DMS153 treated with DMSO at 0.1 percent for 48 hours (cell line): ENCODE measurements at regions not wholly inside any gene's neighbourhood (a gene's known extent, or its start where the extent isn't known, plus 50 kb on each side); places are given as distances from the start of the nearest gene placed in this dataset.

Experiments used
- DNase-seq: peaks from one replicate; lab custom pipeline; 2025; ENCODE audit not compliant: unreplicated experiment; lab: John Stamatoyannopoulos, UW

DNA sequence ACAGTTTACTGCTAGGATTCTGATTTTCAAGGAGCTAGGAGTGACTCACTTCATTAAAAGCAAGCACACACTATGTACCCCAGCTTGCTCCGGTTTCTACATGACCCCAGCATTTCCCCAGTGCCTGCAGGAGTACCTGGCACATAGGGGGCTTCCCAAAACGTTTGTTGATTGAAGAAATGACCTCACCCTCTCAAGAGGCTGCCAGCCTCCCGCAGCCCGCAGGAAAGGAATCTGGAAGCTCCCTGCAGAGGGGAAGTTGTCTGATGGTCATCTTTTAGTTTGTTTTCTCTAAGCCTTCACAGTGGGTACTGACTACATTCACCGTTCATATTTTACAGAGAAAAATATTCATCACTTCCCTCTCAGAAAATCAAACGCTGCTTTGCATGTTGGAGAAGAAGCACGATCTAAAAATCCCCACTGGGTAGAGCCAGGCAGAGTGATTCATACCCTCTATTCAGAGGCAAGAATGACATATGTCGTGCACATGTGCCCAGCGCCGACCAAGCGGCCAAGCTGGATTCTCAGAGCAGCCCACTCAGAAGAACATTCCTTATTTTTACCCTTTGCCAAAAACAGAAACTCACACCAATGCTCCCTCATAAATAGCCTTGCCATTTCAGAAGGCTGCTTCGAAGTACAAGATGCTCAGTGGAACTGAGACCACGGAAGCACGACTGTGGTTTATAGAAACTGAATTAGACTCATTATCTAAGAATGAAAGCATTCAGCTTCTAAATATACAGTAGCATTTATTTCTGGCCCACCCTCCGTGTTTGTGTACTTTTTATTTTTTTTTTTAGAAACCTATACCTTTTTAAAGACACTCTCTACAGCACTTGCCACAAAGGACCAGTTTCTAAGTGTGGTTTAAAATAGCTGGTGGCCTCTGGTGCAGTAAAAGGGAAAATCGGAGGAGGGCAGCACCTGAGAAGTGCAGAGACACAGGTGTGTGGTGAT lies 143.2 kb downstream of the MIS18A start:
- no peak for DNase-seq

DNA sequence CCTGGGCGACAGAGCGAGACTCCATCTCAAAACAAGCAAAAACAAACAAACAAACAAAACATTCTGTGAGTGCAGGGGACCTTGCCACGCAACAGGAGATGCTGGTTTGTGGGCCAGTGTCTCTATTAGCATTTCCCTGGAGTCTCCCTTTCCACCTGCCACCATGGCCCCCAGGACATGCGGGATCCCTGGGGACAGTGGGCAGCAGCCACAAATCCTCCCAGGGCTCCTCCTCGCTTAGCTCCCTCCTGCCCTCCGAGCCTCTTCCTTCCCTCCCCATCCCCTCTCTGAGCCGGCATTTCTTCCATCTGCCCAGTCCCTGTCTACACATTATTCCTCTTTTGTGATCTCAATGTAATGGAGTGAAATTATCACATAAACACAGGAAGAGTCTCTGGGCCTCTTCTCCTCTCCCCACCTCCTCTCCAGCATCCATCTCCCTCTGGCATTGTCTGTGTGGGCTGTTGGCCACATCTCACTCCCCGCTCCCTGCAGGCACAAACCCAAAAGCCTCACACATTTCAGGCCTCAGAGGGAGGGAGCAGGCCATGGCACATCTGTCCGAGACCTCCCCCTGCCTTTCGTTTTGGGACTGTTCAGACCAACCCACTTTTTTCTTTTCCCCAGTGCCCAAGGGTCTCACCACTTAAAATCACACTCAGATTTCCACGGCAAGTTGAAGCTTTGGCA lies 144.3 kb downstream of the MIS18A start:
- no peak for DNase-seq

DNA sequence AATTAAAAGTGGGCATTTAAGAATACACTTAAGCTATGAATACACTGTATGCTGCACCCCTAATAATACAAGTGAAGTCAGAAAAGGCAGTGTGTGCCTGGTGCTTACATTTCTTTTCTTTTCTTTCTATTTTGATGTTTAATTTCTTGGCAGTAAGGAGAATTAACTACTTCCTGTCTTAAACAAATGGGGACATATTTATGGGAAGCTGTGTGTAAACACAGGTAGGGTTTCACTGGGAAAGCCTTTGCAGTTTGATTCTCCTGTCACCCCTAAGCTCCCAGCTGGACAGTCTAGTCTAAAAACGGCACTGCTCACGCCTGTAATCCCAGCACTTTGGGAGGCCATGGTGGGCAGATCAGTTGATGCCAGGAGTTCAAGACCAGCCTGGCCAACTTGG lies 146.0 kb downstream of the MIS18A start:
- DNase-seq, result no peak

DNA sequence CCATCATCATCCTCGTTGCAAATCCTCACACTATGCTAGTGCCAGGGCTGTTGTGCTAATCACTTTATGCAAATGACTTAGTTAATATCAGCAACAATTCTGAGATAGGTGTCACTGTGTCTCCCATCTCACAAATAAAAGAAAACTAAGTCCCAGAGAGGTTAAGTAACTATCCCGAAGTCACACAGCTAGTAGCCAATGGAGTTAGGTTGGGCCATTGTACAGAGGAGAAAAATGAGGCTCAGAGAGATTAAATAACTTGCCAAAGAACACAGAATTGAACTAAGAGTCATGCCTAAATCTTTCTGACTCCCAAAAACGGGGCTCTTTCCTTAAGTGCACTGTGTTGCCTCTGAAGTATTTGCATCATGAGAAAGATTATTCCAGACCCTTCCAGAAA lies 146.4 kb downstream of the MIS18A start:
- no peak for DNase-seq

DNA sequence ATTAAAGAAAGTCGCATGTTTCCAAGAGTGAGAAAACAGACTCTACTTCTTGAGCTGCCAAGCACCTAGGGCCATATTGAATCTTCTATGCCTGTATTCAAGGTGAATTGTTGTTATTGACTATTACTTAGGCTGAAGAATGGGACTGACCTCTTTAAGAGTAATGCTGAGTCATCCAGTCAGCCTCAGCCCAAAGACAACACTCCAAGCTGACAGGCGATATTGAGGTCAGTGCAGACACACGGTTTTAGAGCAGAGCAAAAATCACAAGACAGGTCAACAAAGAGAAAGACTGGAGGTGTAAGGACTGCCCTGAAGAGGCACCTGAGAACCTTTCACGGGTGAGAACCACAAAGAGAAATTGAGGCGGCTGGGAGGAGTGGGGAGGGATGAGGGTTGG lies 146.9 kb downstream of the MIS18A start:
- DNase-seq, result no peak

DNA sequence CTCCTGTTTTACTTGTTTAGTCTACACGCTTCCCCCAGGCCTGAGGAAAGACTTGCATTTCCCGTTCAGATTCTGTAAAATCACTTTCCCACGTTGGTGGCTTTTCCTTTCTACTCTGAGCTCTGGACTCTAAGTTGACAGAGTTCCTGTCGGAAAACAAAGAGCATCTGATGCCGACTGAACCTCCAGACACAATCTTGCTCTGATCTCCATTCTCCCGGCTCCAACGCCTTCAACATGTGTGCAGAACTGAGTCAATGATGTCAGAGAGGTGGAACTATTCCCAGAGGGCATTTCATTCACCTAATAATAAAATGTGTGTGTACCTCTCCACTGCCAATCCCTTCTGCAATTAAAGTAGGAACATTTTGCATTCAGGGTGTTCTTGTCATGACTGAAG lies 147.7 kb downstream of the MIS18A start:
- DNase-seq, result no peak

DNA sequence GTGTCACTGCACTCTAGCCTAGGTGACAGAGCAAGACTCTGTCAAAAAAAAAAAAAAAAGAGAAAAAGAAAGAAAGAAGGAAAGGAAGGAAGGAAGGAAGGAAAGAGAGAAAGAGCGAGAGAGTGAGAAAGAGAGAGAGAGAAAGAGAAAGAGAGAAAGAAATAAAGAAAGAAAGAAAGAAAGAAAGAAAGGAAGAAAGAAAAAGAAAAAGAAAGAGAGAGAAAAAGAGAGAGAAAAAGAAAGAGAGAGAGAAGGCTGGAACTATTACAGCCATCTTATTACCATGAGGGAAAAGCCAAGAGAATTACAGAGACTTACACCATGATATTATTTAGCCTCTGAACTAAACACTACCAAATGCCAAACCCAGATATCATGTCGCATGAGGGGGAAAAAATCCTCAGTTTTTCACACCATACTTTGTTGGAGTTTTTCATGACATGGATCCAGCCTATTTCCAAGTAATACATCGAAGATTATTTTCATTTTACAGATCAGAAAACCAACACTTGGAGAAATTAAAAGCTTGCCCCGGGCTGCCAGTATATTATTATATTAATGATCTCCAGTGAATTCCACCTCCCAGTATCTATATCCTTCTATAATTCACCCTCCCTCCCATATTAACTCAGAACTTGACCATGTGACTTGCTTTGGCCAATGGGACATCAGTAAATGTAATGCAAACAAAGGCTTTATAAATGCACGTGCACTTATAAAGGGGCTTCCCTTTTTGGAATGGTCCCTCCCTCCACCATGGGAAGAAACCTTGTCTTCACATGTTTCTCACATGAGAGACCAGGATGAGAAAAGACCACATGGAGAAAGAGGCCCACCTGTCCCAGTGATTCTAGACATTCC lies 148.6 kb downstream of the MIS18A start:
- no peak for DNase-seq

DNA sequence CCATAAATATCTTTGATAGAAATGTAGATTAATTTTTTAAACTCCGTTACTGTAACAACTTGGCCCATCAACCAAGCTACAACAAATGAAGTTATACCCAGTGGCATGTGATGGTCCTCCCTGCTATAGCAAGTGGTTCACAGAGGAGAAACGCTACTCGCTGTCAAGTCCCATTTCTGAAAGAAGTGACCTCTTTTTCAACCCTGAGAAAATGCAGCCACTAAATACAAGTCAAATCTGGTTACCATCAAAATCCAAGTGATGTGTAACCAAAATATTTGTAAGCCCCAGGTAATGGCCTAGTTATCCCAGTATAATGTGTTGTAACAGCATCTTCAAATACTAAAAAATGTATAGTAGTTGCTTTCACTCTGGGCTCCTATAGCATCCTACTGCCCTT lies 151.8 kb downstream of the MIS18A start:
- no peak for DNase-seq

DNA sequence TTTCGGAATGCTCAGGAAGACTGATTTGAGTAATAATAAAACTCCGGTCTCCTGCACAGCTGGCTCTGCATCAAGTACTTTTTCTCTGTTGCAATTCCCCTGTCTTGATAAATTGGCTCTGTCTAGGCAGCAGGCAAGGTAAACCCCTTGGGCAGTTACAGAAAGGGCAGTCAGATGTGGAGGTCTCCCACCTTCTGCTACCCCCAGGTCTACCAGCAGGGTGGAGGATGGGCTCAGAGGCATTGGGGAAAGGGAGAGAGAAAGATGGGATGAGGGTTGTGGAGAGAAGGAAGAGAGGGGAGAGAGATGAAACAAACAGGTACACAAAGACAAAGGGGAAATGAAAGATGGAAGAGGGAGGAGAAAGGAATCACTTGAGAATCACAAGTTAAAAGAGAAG lies 156.8 kb downstream of the MIS18A start:
- no peak for DNase-seq

DNA sequence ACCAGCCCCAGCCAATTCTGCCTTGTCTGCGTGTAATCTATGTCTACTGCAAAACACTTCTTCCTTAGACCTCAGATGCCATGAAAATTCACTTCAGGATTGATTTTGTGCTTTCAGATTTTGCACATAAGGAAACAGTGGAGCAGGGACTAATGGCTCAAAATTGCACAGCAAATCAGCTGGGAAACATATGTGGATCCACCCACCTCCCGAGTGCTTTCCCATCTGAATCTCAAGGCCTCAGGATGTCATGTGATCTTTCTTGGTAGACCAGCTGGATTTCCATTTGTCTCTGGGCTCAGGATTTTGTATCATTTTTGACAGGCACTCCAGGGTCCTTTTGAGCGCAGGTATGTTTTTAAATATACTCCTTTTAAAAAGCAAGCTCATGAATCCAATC lies 158.6 kb downstream of the MIS18A start:
- no peak for DNase-seq

DNA sequence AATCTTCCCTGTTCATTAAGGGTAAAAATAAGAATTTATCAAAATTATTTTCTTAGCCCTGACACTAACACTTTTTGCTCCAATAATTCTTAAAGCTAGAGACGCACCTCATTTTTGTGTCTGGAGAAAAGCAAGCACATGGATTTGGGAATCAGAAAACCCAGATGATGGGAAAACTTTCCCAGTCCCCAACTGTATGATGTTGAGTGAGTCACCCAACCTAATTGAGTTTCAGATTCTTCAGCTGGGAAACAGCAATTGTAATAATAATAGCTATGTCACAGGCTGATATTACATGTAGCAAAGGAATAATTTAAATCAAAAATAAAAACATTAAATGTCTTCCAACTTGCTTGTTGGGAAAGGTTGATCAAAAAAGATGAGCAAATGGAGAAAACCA lies 159.0 kb downstream of the MIS18A start:
- no peak for DNase-seq

DNA sequence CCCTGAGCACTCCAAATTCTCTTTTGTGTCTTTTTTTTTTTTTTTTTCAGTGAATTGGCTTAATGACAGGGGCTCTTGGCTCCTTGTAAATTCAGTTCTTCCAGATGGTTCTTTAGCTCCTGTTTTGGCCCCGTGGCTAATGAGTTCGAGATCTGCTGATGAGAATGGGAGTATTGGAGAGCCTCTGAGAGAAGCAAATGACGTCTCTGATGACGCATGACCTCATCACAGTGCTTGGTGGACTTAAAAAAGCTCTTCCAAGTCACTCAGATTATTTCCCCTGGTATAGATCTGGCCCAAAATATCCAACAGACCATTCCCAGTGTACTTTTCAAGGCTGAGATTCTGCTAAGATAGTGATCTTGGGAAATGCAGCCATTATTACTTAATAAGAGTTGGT lies 159.5 kb downstream of the MIS18A start:
- no peak for DNase-seq

DNA sequence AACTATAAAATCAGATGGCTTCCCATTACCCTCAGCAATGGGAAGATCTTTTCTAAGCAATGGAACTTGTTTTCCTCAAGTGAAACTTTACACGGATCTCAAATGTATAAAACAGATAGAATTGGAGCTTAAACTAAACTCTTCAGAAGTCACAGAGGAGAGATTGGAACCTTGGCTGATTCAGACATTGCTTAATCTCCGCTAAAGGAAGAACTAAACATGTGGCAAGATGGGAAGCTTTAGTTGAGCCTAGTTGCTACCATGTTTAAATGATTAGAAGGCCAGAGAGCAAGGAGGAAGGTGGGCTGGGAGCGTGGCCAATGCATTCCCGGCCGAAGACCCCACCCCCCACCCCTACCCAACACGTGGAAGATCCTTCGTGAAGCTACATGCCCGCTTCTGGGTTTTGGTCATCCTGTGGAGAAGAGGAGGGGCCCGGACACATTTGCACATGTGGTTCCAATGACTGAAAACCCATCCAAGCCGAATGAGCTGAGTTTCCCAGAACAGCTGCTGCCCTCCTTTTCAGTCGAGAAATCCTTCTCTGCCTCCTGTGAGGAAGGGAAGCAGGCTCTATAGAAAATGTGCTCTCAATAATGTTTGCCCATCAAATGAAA lies 164.3 kb downstream of the MIS18A start:
- DNase-seq, result no peak

DNA sequence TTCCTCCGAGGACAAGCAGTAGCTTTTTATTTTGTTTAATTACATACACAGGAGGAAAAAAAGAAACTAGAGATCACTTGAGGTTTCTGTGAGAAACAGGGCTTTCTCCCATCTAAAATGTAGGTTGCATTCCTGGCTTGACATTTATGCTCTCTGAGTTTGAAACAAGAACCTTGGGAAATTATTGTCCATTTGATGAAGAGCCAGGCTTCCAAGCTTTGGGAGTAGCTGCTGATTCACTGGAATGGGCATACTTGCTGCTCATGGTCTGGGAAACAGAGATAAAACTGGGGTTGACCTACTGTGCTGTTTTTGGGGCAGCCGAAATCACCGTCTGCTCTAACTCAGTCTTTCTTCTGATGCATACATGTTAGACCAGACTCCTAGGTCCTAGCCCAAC lies 165.4 kb downstream of the MIS18A start:
- DNase-seq, result no peak

DNA sequence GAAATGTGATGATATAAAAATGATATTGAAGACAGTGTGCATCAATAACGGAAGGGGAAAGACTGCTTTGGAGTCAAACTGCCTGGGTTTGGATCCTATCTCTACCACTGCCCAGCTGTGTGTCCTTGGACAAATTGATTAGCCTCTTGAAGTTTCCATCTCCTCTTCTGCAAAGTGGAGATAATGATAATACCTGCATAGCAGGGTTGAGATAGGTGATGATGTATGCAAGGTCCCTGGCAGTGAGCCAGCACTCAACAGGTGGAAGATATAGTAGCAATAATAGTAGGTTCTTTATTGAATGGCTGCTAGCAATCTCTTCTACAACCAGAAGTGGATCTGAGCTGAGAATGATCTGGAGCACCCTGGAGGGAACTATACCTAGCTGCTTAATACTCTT lies 166.7 kb downstream of the MIS18A start:
- no peak for DNase-seq

DNA sequence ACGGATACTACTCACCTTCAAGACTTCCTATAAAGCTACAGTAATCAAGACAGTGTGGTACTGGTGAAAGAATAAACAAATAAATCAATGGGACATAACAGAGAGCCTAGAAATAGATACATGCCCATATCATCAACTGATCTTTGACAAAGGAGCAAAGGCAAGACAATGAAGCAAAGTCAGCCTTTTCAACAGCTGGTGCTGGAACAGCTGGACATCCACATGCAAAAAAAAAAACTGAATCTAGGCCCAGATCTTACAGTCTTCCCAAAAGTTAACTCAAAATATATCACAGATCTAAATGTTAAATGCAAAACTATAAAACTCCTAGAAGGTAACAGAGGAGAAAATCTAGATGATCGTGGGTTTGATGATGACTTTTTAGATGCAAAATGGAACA lies 170.3 kb downstream of the MIS18A start:
- no peak for DNase-seq

DNA sequence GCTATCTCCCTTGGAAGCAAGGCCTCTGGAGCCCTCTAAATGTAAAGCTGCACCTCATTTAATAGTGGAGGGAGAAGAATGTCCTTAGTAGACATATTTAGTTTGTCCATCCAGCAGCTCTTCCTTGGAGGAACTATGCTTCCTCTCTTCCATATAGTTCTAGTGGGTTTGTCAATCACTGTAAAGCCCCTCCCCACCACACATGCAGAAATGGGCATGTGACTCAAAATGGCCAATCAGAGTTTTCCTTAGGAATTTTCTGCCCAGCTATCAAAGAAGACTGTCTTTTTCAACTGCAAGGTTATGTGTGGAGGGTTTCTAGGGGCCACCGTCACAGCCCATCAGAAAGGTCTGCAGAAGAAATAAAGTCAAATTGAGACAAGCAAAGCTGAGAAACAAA lies 175.5 kb downstream of the MIS18A start:
- no peak for DNase-seq

DNA sequence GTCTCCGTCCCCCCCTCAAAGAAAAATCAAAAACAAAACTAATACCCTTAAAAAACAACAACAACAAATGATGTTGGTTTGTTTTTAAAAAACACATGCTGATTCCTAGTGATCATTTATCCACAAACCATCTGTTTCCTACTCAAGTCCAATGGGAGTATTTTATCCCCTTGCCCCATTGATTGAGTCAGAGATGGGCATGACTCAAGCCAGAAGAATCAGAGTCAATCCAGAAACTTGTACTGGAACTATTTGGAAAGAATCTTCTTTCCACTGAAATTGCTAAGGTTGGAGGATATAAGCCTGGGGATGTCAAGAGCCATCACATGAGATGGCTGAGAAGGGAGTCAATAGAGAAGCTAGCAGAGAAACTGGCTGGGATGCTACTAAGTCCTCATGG lies 176.4 kb downstream of the MIS18A start:
- DNase-seq, result no peak

DNA sequence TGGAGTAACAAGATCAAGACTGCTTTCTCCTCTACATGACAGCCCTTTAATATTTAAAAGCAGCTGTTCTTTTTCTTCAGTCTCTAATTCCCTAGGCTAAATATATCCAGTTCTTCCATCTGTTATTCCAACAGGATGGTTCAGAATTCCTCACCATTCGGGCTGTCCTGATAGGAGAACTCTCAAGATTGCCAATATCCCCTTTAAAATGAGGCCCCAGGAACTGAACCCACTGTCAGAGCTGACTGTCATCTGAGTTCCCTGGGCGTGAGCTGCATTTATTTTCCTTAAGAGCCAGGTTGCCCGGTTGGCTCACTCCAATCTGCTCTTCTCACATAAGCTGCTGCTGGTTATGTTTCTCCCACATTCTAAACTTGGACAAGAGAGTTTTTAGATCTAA lies 177.6 kb downstream of the MIS18A start:
- no peak for DNase-seq

DNA sequence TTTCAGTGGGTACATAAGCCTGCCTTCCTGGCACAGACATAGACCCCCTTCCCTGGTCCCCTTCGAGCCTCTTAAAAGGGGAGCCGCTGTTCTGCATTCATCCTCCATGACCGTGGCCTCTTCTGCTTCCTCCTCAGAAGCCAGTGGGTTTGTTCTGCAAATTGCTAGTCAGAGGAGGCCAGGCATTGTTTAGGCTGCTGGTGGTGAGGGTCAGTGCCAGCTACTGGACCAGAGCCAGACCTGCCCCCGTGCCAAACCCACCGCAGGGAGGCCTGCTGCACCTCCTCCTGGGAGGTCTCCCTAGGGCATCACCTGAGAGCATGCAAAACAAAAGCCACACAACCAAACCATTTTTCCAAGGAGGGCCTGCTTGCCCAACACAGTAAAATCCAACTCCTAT lies 178.4 kb downstream of the MIS18A start:
- DNase-seq, result no peak

DNA sequence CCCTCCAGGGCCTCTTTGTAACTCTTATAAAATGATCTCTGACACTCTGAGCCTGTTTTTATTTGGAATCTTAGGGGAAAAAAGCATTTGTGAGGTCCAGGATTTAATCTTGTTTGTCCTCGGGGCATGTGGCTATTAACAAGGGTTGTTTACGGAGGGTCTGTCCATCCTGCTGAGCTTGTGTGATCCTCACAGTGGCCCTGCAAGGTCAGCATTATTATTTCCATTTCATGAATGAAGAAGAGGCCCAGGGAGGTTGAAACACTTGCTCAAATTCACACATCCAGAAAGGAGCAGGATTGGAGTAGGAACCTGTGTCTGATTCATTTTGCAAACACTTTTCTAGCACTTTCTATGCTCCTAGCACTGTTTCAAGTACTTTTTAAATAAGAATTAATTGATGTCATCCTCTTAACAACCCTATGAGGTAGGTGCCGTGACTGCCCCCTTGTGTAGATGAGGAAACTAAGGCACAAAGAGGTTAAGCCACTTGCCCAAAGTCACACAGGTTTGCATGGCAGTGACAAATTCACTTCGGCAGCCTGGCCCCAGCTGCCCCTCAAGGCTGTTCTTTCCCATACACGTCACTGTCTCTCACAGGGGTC lies 178.9 kb downstream of the MIS18A start:
- no peak for DNase-seq
